ENCODE measurements at regions not wholly inside any gene's neighbourhood (a gene's known extent, or its start where the extent isn't known, plus 50 kb on each side); places are given as distances from the start of the nearest gene placed in this dataset.

GRCh38 chr5:18740301-18740700 lies 1106.0 kb downstream of the TAF11L14 start:
- no peak for DNase-seq (ENCODE audit: low read depth)
- no peak for TF ChIP-seq CTCF (conservative IDR thresholded peaks at IDR 0.05; ENCODE audit: control insufficient read depth, insufficient read depth, low read depth, low read length)
- H3K4me3 ChIP-seq (ENCODE audit: control insufficient read depth, low read depth, low read length) = no peak overlapping the region

- H3K4me3 ChIP-seq (ENCODE audit: control insufficient read depth, low read depth, low read length) = no peak overlapping the region
- no peak for DNase-seq (ENCODE audit: low read depth)
- no peak for TF ChIP-seq CTCF (conservative IDR thresholded peaks at IDR 0.05; ENCODE audit: control insufficient read depth, insufficient read depth, low read depth, low read length)
Observed at GRCh38 chr5:18742830-18743229, 1108.6 kb downstream of the TAF11L14 start.

- TF ChIP-seq CTCF (conservative IDR thresholded peaks at IDR 0.05; ENCODE audit: control insufficient read depth, insufficient read depth, low read depth, low read length) = no peak
- no peak overlapping the region for H3K4me3 ChIP-seq (ENCODE audit: control insufficient read depth, low read depth, low read length)
- DNase-seq (ENCODE audit: low read depth) = no peak
Observed at GRCh38 chr5:18744441-18744840, 1110.2 kb downstream of the TAF11L14 start.

DNA sequence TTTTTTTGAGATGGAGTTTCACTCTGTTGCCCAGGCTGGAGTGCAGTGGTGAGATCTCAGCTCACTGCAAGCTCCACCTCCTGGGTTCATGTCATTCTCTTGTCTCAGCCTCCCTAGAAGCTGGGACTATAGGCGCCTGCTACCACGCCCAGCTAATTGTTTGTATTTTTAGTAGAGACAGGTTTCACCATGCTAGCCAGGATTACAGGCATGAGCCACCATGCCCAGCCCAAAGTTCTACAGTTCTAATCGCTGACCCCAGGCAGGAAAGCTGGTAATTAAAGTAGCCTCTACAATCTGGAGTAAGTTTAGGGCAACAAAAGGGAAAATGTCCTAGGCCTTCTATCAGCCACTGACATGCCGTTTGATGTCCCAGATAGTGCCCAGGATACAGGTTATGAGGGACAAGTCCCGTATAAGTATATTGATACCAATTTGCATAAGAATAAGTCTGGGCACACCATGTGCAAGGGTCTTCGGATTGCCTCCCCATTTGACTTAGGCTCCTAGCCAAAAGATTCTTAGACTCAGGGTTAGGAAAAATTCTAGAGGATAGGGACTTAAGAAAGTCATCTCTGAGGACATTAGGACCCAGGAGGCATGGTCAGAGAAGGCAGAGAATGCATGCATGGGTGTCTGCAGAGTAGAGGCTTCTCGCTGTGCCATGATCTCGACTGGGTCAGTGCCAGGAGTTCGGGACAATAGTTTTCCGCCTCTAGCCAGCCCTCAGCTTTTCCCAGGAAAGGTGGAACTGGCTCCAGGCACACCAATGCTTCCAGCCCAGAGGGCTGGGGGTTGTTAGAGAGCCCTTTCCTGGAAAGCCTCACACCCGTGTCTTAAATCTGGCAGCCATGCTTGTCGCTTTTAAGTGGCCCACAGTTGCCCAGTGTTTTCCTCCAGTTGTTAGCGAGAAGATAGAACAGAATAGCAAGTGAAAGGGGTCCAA lies 1111.1 kb downstream of the TAF11L14 start:
- no peak for TF ChIP-seq CTCF (conservative IDR thresholded peaks at IDR 0.05; ENCODE audit: control insufficient read depth, insufficient read depth, low read depth, low read length)
- DNase-seq (ENCODE audit: low read depth) = peak; percentile 3
- H3K4me3 ChIP-seq (ENCODE audit: control insufficient read depth, low read depth, low read length) = peak overlapping the region; percentile 48

GRCh38 chr5:18745988-18746615 lies 1111.8 kb downstream of the TAF11L14 start:
- H3K4me3 ChIP-seq (ENCODE audit: control insufficient read depth, low read depth, low read length) = peak overlapping the region; percentile 48
- peak; percentile 27 for DNase-seq (ENCODE audit: low read depth)
- no peak for TF ChIP-seq CTCF (conservative IDR thresholded peaks at IDR 0.05; ENCODE audit: control insufficient read depth, insufficient read depth, low read depth, low read length)

- TF ChIP-seq CTCF (conservative IDR thresholded peaks at IDR 0.05; ENCODE audit: control insufficient read depth, insufficient read depth, low read depth, low read length) = no peak
- no peak for DNase-seq (ENCODE audit: low read depth)
- H3K4me3 ChIP-seq (ENCODE audit: control insufficient read depth, low read depth, low read length) = no peak overlapping the region
Observed at GRCh38 chr5:18749763-18750162, 1115.5 kb downstream of the TAF11L14 start.
